Thoracic aorta (tissue), 2 donors: ENCODE measurements at regions not wholly inside any gene's neighbourhood (a gene's known extent, or its start where the extent isn't known, plus 50 kb on each side); places are given as distances from the start of the nearest gene placed in this dataset.

Experiments
- ATAC-seq: fragments of 150-250 bp; one replicate; pipeline ENCODE4 v1.8.0; 2017; ENCODE audit warnings: low read depth; ENCODE audit not compliant: insufficient number of reproducible peaks, low FRiP score
- DNase-seq: peaks from one replicate; pipeline ENCODE4 v3.0.0-alpha.2; 2020; ENCODE audit warnings: low spot score
- H3K27ac ChIP-seq, 2 donors: fragments of 200-600 bp; sonication (generic); 1 replicate in 1 of 2; 2 replicates in 1 of 2; pipeline ENCODE4 v1.5.1; 2016; ENCODE audit warnings: mild to moderate bottlenecking in 2 of 2, moderate library complexity in 2 of 2
- H3K27me3 ChIP-seq: fragments of 200-600 bp; sonication (generic); replicated peaks from 2 replicates; pipeline ENCODE4 v1.6.0; 2016; ENCODE audit warnings: mild to moderate bottlenecking; ENCODE audit not compliant: insufficient read depth
- H3K36me3 ChIP-seq: fragments of 200-600 bp; sonication (generic); one replicate; pipeline ENCODE4 v1.5.1; 2016
- H3K4me1 ChIP-seq, 2 donors: fragments of 200-600 bp; sonication (generic); 1 replicate in 1 of 2; 2 replicates in 1 of 2; pipeline versions ENCODE4 v1.5.1 to v1.6.0; 2016; ENCODE audit warnings: low read depth in 2 of 2, mild to moderate bottlenecking in 1 of 2; ENCODE audit not compliant: control insufficient read depth in 1 of 2
- H3K4me3 ChIP-seq: fragments of 200-600 bp; sonication (generic); 2 replicates; pipeline ENCODE4 v1.5.1; 2016; ENCODE audit warnings: mild to moderate bottlenecking
- H3K9me3 ChIP-seq: fragments of 200-600 bp; sonication (generic); 2 replicates; pipeline ENCODE4 v1.5.1; 2016
- CTCF ChIP-seq: fragments of 200-600 bp; sonication (generic); IDR thresholded peaks from one replicate; pipeline ENCODE4 v1.5.1; 2019; ENCODE audit warnings: antibody characterized with exemption

GRCh38 chr3:193981504-193981903, 154.4 kb upstream of the HES1 start:
- H3K4me1 ChIP-seq = peaks cover 5 to 14% of the 10 kb centered on the region in 2 donors
- no peak for TF ChIP-seq CTCF
- no peaks in the 10 kb centered on the region for H3K27me3 ChIP-seq
- no peaks in the 10 kb centered on the region for H3K36me3 ChIP-seq
- H3K4me3 ChIP-seq = no peak overlapping the region
- DNase-seq (no peak), ATAC-seq (no peak)
- H3K9me3 ChIP-seq = no peaks in the 10 kb centered on the region
- H3K27ac ChIP-seq = no peak overlapping the region

- Histone ChIP-seq H3K27ac (no peak overlapping the region), H3K36me3 (no peaks in the 10 kb centered on the region), H3K9me3 (no peaks in the 10 kb centered on the region), H3K4me3 (no peak overlapping the region), H3K4me1 (peaks cover 5 to 14% of the 10 kb centered on the region in 2 donors), H3K27me3 (no peaks in the 10 kb centered on the region)
- no peak for ATAC-seq
- no peak for DNase-seq
- no peak for TF ChIP-seq CTCF
Measured at GRCh38 chr3:193982258-193982659, 153.7 kb upstream of the HES1 start.

GRCh38 chr3:193983846-193984818, 151.8 kb upstream of the HES1 start:
- no peak overlapping the region for H3K4me3 ChIP-seq
- H3K27ac ChIP-seq = no peak overlapping the region
- no peaks in the 10 kb centered on the region for H3K9me3 ChIP-seq
- peaks cover 5 to 14% of the 10 kb centered on the region in 2 donors for H3K4me1 ChIP-seq
- H3K36me3 ChIP-seq = no peaks in the 10 kb centered on the region
- ATAC-seq (no peak), DNase-seq (no peak)
- no peak for TF ChIP-seq CTCF
- H3K27me3 ChIP-seq = no peaks in the 10 kb centered on the region

- Histone ChIP-seq H3K4me1 (peaks cover 5 to 10% of the 10 kb centered on the region in 2 donors), H3K9me3 (no peaks in the 10 kb centered on the region), H3K36me3 (no peaks in the 10 kb centered on the region), H3K27me3 (no peaks in the 10 kb centered on the region), H3K4me3 (no peak overlapping the region), H3K27ac (no peak overlapping the region)
- TF ChIP-seq CTCF = no peak
- ATAC-seq (no peak), DNase-seq (no peak)
Measured at GRCh38 chr3:193984876-193985275, 151.1 kb upstream of the HES1 start.

- no peaks in the 10 kb centered on the region for H3K9me3 ChIP-seq
- no peaks in the 10 kb centered on the region for H3K27me3 ChIP-seq
- TF ChIP-seq CTCF = no peak
- no peaks in the 10 kb centered on the region for H3K4me1 ChIP-seq
- DNase-seq (no peak), ATAC-seq (no peak)
- no peaks in the 10 kb centered on the region for H3K36me3 ChIP-seq
- no peak overlapping the region for H3K27ac ChIP-seq
- no peak overlapping the region for H3K4me3 ChIP-seq
Measured at GRCh38 chr3:193987186-193987585, 148.8 kb upstream of the HES1 start.
